Endothelial cell of umbilical vein (primary cell): ENCODE measurements at regions not wholly inside any gene's neighbourhood (a gene's known extent, or its start where the extent isn't known, plus 50 kb on each side); places are given as distances from the start of the nearest gene placed in this dataset.

Experiments used
- CTCF ChIP-seq, 2 donors: IDR thresholded peaks; 1 replicate in 1 of 2; 2 replicates in 1 of 2; pipeline ENCODE4 v1.5.1; 2011; ENCODE audit warnings: low read length in 2 of 2, mild to moderate bottlenecking in 2 of 2, moderate library complexity in 2 of 2, control low read depth in 1 of 2, inconsistent platforms in 1 of 2, low read depth in 1 of 2; ENCODE audit not compliant: insufficient read depth in 1 of 2; ENCODE audit errors: extremely low read depth in 1 of 2
- EZH2 ChIP-seq: IDR thresholded peaks from 2 replicates; pipeline ENCODE4 v1.6.1; 2012; ENCODE audit warnings: borderline replicate concordance, low read depth, mild to moderate bottlenecking, moderate library complexity, low read length, inconsistent platforms; ENCODE audit not compliant: severe bottlenecking
- JUN ChIP-seq: IDR thresholded peaks from 2 replicates; pipeline ENCODE4 v1.6.1; 2011; ENCODE audit warnings: borderline replicate concordance, low read depth; ENCODE audit not compliant: insufficient read length, insufficient read depth
- POLR2A ChIP-seq: IDR thresholded peaks from 2 replicates; pipeline ENCODE4 v1.6.1; 2012; ENCODE audit warnings: low read depth, mild to moderate bottlenecking, control low read depth, low read length
- POLR2AphosphoS5 ChIP-seq: IDR thresholded peaks from 2 replicates; pipeline ENCODE4 v1.6.1; 2012; ENCODE audit warnings: low read depth, mild to moderate bottlenecking, control low read depth, low read length, moderate library complexity; ENCODE audit not compliant: insufficient read depth

DNA sequence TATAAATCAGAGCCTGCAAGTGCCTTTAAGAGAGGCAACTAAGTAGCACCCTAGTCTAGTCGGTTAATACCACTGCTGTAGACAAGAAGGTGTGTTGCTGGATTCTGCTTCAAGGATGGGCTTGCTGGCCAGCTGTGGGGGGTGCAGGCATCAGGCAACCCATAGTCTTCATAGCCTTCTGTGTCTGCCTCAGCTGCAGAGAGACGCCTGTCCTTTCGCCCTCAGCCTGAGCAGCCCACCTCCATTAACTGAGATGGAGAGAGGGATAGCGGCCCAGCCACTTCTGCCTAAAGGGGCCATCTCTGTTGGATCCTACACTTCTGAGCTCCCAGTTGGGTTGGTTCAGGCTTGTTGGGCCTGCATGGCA lies 123.7 kb upstream of the MLIP start:
- TF ChIP-seq EZH2 (no peak), CTCF (IDR thresholded peaks at IDR 0.05; ENCODE audit: extremely low read depth in 1 of 2, insufficient read depth in 1 of 2, low read depth in 1 of 2, low read length in 2 of 2) (no peak), POLR2AphosphoS5 (no peak), JUN (no peak), POLR2A (no peak)
